GM12878 (cell line): ENCODE measurements at regions not wholly inside any gene's neighbourhood (a gene's known extent, or its start where the extent isn't known, plus 50 kb on each side); places are given as distances from the start of the nearest gene placed in this dataset.

Experiments
- ATAC-seq: fragments of 200-7000 bp; cut with Tn5 transposase; 3 replicates; pipeline ENCODE4 v1.9.1; 2020; ENCODE audit warnings: mild to moderate bottlenecking, moderate library complexity
- BruUV-seq: library from RNA; stranded (reverse); fragments of 400-500 nt; replicated peaks from 2 replicates; lab custom pipeline; 2021; lab: Mats Ljungman, UMichigan
- CTCF ChIA-PET: fragments of 300-600 bp; sonication (Branson Sonifier 250); formaldehyde crosslinking; extraction: SDS; loops from one replicate; lab custom pipeline; 2021; ENCODE audit warnings: inconsistent platforms; lab: Yijun Ruan, JAX
- POLR2A ChIA-PET: fragments of 350-600 bp; formaldehyde crosslinking; extraction: SDS; loops from one replicate; lab custom pipeline; 2021; ENCODE audit warnings: inconsistent platforms; lab: Charles Lee
- RAD21 ChIA-PET: fragments of 300-600 bp; sonication (Branson Sonifier 250); formaldehyde crosslinking; loops from one replicate; lab custom pipeline; 2023; ENCODE audit warnings: antibody characterized with exemption; ENCODE audit not compliant: unreplicated experiment; lab: Charles Lee
- SMC1A ChIA-PET: fragments of 300-600 bp; sonication (Branson Sonifier 250); formaldehyde crosslinking; loops from one replicate; lab custom pipeline; 2023; ENCODE audit not compliant: unreplicated experiment, uncharacterized antibody; lab: Charles Lee
- DNase-seq: peaks from one replicate; pipeline ENCODE4 v3.0.0-alpha.2; 2011; ENCODE audit warnings: low read depth, low spot score
- FAIRE-seq: peaks from 3 replicates; lab custom pipeline; 2011; peaks lifted over from hg19 to GRCh38; lab: Jason Lieb, UNC
- H2AFZ ChIP-seq: 2 replicates; pipeline ENCODE4 v1.6.0; 2011; ENCODE audit warnings: low read depth, low read length, control low read depth; ENCODE audit not compliant: control insufficient read depth
- H3K27ac ChIP-seq: 2 replicates; pipeline ENCODE4 v1.5.1; 2011; ENCODE audit warnings: control low read depth; ENCODE audit not compliant: control insufficient read depth, insufficient read depth
- H3K27me3 ChIP-seq, 2 experiments: replicated peaks in 1 of 2; 2 replicates each; pipeline versions ENCODE4 v1.6.0 to v1.6.1; 2011; ENCODE audit warnings: low read length in 1 of 2; ENCODE audit not compliant: control insufficient read depth in 2 of 2, insufficient read depth in 2 of 2
- H3K36me3 ChIP-seq, 2 experiments: 2 replicates each; pipeline ENCODE4 v1.5.1; 2011; ENCODE audit warnings: low read length in 1 of 2; ENCODE audit not compliant: control insufficient read depth in 2 of 2, insufficient read depth in 2 of 2
- H3K4me1 ChIP-seq: 2 replicates; pipeline ENCODE4 v1.6.1; 2011; ENCODE audit warnings: mild to moderate bottlenecking, low read length, moderate library complexity, mixed read lengths; ENCODE audit not compliant: control insufficient read depth, insufficient read depth
- H3K4me2 ChIP-seq: 2 replicates; pipeline ENCODE4 v1.6.0; 2011; ENCODE audit warnings: control low read depth; ENCODE audit not compliant: control insufficient read depth, insufficient read depth
- H3K4me3 ChIP-seq: fragments of 200-600 bp; sonication (generic); 2 replicates; pipeline ENCODE4 v1.5.1; 2016
- H3K79me2 ChIP-seq: 2 replicates; pipeline ENCODE4 v1.6.0; 2011; ENCODE audit warnings: low read length; ENCODE audit not compliant: control insufficient read depth, insufficient read depth
- H3K9ac ChIP-seq: 2 replicates; pipeline ENCODE4 v1.8.0; 2011; ENCODE audit warnings: low read length, control low read depth, mixed read lengths; ENCODE audit not compliant: control insufficient read depth, insufficient read depth
- H3K9me3 ChIP-seq: replicated peaks from 3 replicates; pipeline ENCODE4 v1.5.1; 2011; ENCODE audit warnings: mild to moderate bottlenecking, low read length; ENCODE audit not compliant: control insufficient read depth, insufficient read depth
- H4K20me1 ChIP-seq: 2 replicates; pipeline ENCODE4 v1.6.0; 2011; ENCODE audit not compliant: control insufficient read depth, insufficient read depth
- CHD1 ChIP-seq: IDR thresholded peaks from 2 replicates; pipeline ENCODE4 v1.6.1; 2012; ENCODE audit warnings: low read depth, low read length, improper control_type of control experiment
- CHD2 ChIP-seq: IDR thresholded peaks from 2 replicates; pipeline ENCODE4 v1.6.1; 2011; ENCODE audit warnings: low read depth, low read length, improper control_type of control experiment, borderline replicate concordance
- KAT2A ChIP-seq: conservative IDR thresholded peaks from 2 replicates; pipeline ENCODE4 v1.6.1; 2011; ENCODE audit warnings: low read depth, low read length; ENCODE audit not compliant: control insufficient read depth
- MYC ChIP-seq: IDR thresholded peaks from 2 replicates; pipeline ENCODE4 v1.6.1; 2011; ENCODE audit warnings: mild to moderate bottlenecking, low read length, moderate library complexity, inconsistent platforms; ENCODE audit not compliant: insufficient read depth, insufficient replicate concordance, insufficient read length, severe bottlenecking
- NFIC ChIP-seq: IDR thresholded peaks from 2 replicates; pipeline ENCODE4 v1.6.1; 2012; ENCODE audit warnings: low read depth, mild to moderate bottlenecking, inconsistent platforms, low read length, moderate library complexity
- POLR2AphosphoS5 ChIP-seq: IDR thresholded peaks from 2 replicates; pipeline ENCODE4 v1.6.1; 2011; ENCODE audit warnings: mild to moderate bottlenecking, low read length, inconsistent platforms
- POU2F2 ChIP-seq: IDR thresholded peaks from 3 replicates; pipeline ENCODE4 v1.6.1; 2011; ENCODE audit warnings: low read depth, mild to moderate bottlenecking, low read length, borderline replicate concordance
- RAD21 ChIP-seq: IDR thresholded peaks from 2 replicates; pipeline ENCODE4 v1.6.1; 2011; ENCODE audit warnings: mild to moderate bottlenecking, low read depth, low read length, moderate library complexity; ENCODE audit not compliant: insufficient read depth
- RBBP5 ChIP-seq: fragments of 200-600 bp; sonication (generic); conservative IDR thresholded peaks from 2 replicates; pipeline ENCODE4 v1.6.1; 2016
- RCOR1 ChIP-seq: conservative IDR thresholded peaks from 2 replicates; pipeline ENCODE4 v1.6.1; 2012; ENCODE audit warnings: low read depth, low read length, improper control_type of control experiment
- SUZ12 ChIP-seq: fragments of 200-600 bp; sonication (generic); IDR thresholded peaks from one replicate; pipeline ENCODE4 v1.6.1; 2018; ENCODE audit warnings: antibody characterized with exemption, mild to moderate bottlenecking; ENCODE audit not compliant: unreplicated experiment
- TAF1 ChIP-seq: IDR thresholded peaks from 2 replicates; pipeline ENCODE4 v1.6.1; 2011; ENCODE audit warnings: mild to moderate bottlenecking, low read depth, low read length, borderline replicate concordance
- ZNF384 ChIP-seq: IDR thresholded peaks from 2 replicates; pipeline ENCODE4 v1.6.1; 2012; ENCODE audit warnings: low read depth, mild to moderate bottlenecking, low read length, improper control_type of control experiment, borderline replicate concordance
- WGBS: methylation state at CpG from one replicate; pipeline ENCODE4 v1.1.6; 2016; ENCODE audit warnings: low lambda C conversion rate; ENCODE audit not compliant: insufficient replicate concordance, insufficient coverage; ENCODE audit errors: missing lambda C conversion rate; 5-methylcytosine and 5-hydroxymethylcytosine counted together
- in situ Hi-C: fragments of 300-500 bp; cut with MboI; formaldehyde crosslinking; loops from 9 replicates; pipeline ENCODE4 v1.14.3; 2018; ENCODE audit warnings: mixed read lengths
- intact Hi-C: fragments of 100-400 bp; cut with micrococcal nuclease; formaldehyde crosslinking; loops from one replicate; pipeline ENCODE4 v1.14.2; 2022; ENCODE audit not compliant: unreplicated experiment

- Histone ChIP-seq H4K20me1 (no peaks in the 10 kb centered on the region), H3K79me2 (no peaks in the 10 kb centered on the region), H2AFZ (no peak overlapping the region), H3K9ac (no peak overlapping the region), H3K4me1 (no peaks in the 10 kb centered on the region), H3K27ac (no peak overlapping the region), H3K27me3 (no peaks in the 10 kb centered on the region), H3K4me2 (no peak overlapping the region), H3K36me3 (no peaks in the 10 kb centered on the region), H3K9me3 (no peaks in the 10 kb centered on the region), H3K4me3 (no peak overlapping the region)
- ChIA-PET POLR2A (no interaction called here), RAD21 (no interaction called here), SMC1A (no interaction called here), CTCF (interaction anchor here (4.5 kb wide), 1 partner anchor 246 kb away, joined by 52 read pairs; no protein-coding TSS in a partner anchor)
- intact Hi-C loops, result loop anchor here (10.0 kb wide), 1 partner anchor 390 kb away; no protein-coding TSS in a partner anchor
- BruUV-seq, result no TSS peak
- no peak for DNase-seq
- FAIRE-seq, result no peak
- in situ Hi-C loops, result no loop called here
- no peak for ATAC-seq
- WGBS, result 0% methylated on average over 1 of the region's 1 CpG
- TF ChIP-seq KAT2A (no peak), NFIC (no peak), TAF1 (no peak), RAD21 (no peak), CHD2 (no peak), CHD1 (no peak), POLR2AphosphoS5 (no peak), POU2F2 (no peak)
- TF ChIP-seq, all 136 proteins: peak for 0
These were observed 537.2 kb upstream of the API5 start for GRCh38 chr11:42774567-42774966.

DNA sequence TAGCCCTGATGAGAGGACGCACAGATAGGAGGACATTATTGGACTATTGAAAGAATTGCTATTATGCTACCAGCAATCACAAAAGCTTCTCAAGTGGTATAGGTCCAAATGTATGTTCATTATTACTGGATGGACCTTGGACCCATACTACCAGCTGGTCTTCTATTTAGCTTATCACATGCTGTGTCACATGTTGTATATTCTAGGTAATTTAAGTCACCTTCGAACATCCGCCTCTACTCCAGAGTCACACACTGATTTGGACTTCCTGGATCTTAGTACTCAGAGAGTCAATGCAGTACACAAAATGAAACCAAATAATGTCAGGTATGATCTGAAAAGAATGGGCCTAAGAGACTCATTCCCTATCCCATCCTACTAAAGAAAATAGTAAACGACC is 534.0 kb upstream of the API5 start:
- DNase-seq (no peak), ATAC-seq (no peak), FAIRE-seq (no peak)
- ChIA-PET RAD21 (no interaction called here), SMC1A (interaction anchor here (1.0 to 1.3 kb wide), 2 partner anchors 9 to 62 kb away, joined by 3 read pairs; no protein-coding TSS in a partner anchor), POLR2A (no interaction called here), CTCF (interaction anchor here (0.6 to 1.1 kb wide), 3 partner anchors 11 to 639 kb away, joined by 3 read pairs; no protein-coding TSS in a partner anchor)
- Histone ChIP-seq H3K27ac (no peak overlapping the region), H3K4me2 (no peak overlapping the region), H3K27me3 (no peaks in the 10 kb centered on the region), H3K4me1 (no peaks in the 10 kb centered on the region), H4K20me1 (no peaks in the 10 kb centered on the region), H3K79me2 (no peaks in the 10 kb centered on the region), H3K9ac (no peak overlapping the region), H2AFZ (no peak overlapping the region), H3K4me3 (no peak overlapping the region), H3K36me3 (no peaks in the 10 kb centered on the region), H3K9me3 (no peaks in the 10 kb centered on the region)
- TF ChIP-seq RCOR1 (no peak), MYC (no peak), RBBP5 (no peak), ZNF384 (no peak), SUZ12 (no peak)
- intact Hi-C loops (loop anchor here (10.0 kb wide), 1 partner anchor 387 kb away; no protein-coding TSS in a partner anchor), in situ Hi-C loops (loop anchor here (5.0 kb wide), 1 partner anchor 505 kb away; no protein-coding TSS in a partner anchor)
- 64% methylated on average over 4 of the region's 4 CpGs for WGBS
- no TSS peak for BruUV-seq
